HG02884 (cell line): ENCODE measurements at regions not wholly inside any gene's neighbourhood (a gene's known extent, or its start where the extent isn't known, plus 50 kb on each side); places are given as distances from the start of the nearest gene placed in this dataset.
A peak's percentile ranks its signal among the peaks of the same experiment; 100 is the strongest.
"Not testable (repeated sequence)": the region's sequence is repeated elsewhere in the genome, so short reads cannot be mapped to it uniquely, and the experiment has no call there.

ENCODE experiments used
- ATAC-seq: cut with Tn5 transposase; IDR thresholded peaks from one replicate; pipeline ENCODE4 v1.9.1; 2021; ENCODE audit warnings: mild to moderate bottlenecking, moderate library complexity; ENCODE audit not compliant: unreplicated experiment

DNA sequence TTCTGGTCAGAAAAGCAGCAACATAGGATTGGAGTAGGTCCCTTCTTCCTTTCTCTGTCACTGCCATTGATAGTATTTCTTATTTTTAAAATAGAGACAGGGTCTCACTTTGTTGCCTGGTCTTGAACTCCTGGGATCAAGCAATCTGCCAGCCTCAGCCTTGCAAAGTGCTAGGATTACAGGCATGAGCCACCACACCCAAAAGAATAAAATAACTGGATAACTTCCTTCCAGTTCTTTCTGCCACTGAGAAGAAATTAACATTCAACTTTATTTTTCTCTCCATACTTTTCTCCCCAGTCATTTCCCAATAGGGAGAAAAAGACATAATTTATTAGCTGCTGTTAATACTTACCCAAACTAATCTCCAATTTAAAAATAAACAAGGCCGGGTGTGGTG lies 91.9 kb upstream of the MED13 start:
- no peak for ATAC-seq

DNA sequence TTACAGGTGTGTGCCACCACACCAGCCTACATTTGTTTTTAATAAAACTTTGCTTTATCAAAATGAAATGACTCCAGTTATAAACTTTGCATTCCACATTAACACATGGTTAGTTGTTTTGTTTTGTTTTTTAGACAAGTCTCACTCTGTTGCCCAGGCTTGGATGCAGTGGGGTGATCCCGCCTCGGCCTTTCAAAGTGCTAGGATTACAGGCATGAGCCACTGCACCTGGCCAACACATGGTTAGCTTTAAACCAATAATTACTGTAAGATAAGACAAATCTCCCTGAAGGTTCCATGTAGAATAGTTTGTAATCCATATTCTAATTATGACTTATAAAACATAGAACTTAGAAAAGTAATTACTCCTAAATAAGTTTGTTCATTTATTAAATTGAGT lies 89.8 kb upstream of the MED13 start:
- no peak for ATAC-seq

DNA sequence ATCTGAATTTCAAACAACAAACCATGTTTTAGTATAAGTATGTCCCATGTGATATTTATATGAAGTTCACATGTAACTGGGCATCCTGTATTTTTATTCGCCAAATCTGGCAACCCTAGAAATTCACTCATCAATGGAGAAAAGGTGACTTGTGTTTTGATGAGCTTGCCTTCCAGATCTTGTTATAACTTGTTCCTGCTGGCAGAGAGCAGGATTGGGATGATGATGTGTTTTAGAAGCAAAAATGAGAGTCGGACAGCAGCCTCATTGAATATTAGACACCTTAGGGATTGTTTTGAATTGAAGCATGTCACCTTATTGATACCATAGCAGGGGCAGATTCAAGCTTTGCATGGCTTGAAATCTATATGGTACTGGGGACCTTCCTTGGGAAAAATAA lies 85.4 kb upstream of the MED13 start:
- ATAC-seq = no peak

DNA sequence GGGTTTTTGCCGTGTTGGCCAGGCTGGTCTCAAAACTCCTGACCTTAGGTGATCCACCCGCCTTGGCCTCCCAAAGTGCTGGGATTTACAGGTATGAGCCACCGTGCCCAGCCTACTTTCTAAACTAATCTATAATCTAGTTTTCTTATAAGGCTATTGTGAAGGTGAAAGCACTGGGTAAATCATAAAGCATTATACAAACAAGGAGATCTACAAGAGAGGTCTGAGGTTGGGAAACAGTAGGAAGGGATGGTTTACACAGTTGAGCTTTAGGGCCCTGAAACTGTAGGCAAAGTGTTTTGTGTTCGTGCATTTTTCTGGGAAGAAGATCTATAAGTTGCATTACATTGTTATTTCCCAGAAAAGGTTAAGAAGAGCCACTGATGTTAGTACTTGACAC lies 84.9 kb upstream of the MED13 start:
- ATAC-seq = no peak

DNA sequence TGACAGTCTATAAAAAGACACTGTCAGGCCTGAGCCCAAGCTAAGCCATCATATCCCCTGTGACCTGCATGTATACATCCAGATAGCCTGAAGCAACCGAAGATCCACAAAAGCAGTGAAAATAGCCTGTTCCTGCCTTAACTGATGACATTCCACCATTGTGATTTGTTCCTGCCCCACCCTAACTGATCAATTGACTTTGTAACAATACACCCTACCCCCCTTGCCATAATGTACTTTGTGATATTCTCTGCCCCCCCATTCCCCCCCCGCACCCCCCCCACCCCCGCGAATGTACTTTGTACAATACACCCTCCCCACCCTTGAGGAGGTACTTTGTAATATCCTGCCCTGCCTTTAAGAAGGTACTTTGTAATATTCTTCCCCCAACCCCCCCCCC lies 82.2 kb upstream of the MED13 start:
- ATAC-seq = no peak

DNA sequence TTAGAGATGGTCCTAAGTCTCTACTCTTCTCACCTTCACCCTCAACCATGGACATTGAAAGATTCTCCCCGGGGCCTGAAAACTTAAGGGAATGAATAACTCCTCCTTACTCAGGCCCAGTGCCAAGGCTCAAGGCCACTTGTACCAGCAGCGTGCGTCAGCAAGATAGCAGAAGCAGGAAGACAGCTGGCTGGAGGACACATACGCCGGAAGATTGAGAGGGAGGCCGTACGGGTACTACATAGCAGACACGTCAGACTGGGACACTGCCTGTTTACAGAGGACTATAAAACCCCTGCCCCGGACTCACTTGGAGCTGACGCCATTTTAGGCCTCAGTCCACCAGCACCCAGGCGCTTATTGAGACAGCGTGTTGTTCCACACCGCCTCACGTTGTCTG lies 75.8 kb upstream of the MED13 start:
- ATAC-seq = no peak

DNA sequence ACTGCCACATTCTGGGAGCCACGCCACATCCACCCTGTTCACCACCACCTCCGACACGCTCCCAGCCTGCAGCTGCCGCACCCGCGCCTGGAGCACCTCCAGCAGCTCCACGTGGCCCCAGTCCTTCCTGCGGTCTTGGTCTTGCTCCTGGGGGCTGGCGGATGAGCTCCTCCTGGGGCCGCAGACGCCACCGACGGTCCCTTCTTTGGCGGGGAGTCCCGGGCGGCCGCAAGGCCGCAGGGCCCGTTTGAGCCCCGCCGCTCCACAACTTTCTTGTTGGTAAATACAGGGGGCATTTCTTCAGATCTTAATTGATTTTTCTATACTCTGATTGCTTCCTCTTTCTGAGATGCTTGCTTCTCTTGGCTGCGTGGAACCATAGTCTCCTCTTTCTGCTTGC lies 75.3 kb upstream of the MED13 start:
- no peak for ATAC-seq

DNA sequence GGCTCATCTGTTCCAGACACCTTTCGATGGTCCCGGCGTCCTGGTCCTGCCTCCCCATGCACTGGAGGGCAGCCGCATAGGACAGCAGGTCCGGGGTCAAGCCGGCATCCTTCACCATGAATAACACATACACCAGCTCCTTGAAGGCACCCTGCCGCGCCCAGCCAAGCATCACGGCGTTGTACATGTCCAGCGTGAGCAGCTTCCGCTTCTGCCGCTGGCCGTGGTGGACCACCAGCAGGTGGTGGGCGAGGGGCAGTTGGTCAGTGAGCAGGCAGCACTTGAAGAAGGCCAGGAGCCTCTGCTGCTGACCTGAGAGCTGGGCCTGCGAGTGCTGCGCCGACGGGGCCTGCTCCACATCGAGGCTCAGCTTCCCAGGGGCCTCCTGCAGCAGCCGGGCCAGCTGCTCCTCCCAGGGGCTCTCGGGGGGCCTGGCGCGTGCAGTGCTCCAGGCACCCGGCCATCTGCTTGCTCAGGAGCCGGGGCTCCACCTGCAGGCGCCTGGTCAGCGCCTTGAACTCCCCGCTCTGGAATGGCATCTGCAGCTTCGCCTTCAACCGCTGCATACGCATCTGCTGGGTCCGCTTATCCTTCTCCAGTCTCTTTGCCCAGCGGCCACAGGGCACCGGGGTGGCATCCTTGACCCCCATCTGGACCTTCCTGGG lies 74.7 kb upstream of the MED13 start:
- not testable (repeated sequence) for ATAC-seq

DNA sequence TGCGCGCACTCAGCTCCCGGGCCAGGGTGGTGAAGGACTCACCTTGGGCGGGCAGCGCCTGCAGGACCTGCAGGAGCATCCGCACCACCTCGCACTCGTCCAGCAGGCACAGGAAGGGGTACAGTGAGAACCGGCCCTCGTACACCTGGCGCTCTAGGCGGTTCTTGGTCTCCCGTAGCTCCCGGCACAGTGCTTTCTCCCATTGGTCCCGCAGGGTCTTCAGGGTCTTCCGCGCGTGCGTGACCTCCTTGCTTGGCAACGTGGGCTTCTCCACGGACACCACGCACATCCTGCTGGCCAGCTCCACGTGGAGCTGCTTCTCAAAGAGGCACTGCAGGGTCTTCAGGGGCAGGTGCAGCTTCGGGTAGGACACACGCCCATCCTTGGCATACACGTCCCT lies 74.1 kb upstream of the MED13 start:
- no peak for ATAC-seq

DNA sequence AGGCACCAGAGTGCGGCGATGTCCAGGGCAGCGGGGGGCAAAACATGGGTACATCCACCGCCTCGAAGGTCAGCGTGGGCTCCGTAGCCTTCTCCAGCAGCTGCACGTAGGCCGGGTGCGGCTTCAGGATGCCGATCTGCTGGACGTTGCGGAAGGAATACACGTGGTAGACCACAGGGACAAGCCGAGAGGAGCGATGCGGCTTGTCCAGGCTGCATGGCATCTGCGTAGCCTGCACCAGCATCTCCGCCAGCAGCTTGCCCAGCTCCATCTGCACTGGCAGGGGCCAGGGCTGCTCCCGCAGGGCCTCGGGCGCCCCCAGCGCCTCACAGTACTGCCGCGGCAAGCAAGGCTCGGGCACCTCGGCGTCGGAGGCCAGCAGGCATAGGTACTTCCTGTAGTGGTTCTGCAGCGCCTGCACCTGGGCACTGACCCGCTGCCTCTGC lies 73.6 kb upstream of the MED13 start:
- not testable (repeated sequence) for ATAC-seq

DNA sequence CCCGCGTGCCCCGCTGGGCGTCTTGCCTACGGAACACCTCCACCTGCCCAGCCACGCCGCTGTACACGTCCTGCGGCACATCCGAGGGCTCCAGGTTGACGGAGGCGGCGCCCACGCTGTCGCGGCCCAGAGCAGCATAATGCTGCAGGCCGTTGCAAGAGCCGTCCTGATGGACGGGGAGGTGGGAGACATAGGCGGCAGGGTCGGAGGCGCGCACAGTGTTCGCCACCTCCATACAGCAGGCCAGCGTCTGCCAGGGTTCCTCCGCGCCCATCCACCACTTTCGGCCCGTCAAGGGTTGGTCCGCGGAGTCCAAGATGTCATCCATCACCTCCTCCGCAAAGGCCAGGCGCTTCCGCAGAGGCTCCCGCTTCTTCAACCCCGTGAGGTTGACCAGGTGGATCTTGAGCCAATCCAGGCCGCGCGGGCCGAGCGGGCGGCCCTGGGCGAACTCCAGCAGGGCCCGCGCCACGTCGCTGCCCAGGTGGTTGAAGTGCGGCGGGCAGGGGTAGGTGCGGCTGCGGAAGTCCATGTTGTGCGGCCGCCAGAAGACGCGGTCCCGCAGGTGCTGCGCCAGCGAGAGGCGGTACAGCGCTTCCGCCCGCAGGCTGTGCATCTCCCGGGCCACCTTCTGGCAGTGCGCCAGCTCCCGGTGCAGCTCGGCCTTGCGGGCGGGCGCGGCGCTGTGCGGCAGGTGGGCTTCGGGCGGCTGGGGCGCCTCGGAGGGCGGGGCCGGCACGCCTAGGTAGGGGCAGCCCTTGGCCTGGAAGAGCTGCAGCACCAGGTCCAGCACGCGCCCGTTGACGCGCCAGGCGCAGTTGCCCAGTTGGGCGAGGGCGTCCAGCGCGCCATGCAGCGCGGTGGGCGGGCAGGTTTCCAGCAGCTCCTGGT lies 72.9 kb upstream of the MED13 start:
- not testable (repeated sequence) for ATAC-seq

DNA sequence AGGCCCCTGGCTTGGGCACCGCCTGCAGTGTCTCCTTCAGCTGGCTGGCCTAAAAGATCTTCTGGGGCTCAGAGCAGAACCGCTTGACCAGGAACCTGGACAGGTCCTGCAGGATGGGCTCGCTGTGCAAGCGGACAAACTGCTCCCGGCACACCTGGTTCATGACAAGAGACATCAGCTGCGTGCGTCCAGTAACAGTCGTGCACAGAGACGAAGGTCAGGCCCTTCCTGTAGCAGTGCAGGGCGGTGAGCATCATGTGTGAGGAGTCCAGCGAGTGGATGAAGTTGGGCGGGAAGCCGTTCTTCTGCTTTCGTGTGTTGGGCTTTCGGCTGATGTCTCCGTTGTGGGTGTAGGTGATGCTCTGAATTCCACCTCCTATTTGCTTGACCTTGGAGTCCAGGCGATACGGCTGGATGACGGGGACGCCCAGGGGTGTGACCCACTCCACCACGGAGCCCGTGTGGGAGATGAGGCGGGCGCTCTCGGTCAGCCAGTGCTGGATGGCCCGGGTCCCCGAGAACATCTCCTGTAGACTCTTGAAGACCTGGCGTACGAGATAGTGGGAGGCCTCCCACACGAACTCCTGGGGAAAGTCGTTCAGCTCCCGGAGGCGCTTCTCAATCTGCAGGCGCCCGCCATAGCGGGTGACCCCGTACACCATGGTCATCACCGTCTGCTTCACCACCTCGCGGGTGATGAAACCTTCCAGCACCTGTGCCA lies 72.1 kb upstream of the MED13 start:
- not testable (repeated sequence) for ATAC-seq

DNA sequence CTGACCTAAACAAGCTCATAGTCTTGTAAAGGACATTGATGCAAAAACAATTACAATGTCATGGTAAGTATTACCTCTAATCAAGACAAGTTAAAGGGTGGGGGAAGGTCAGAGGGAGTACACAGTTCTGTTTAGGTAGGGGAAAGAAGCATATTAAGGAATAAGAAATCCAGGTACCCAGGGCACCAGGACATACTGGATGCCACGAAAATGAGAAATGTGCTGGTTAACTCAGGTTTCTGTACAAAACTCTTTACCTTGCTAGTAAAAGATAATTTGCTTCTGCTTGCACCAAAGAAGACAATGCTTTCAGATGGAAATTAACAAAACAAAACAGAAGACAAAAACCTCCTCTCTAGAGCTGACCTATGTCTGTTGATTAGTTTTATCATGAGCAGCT lies 70.7 kb upstream of the MED13 start:
- no peak for ATAC-seq

DNA sequence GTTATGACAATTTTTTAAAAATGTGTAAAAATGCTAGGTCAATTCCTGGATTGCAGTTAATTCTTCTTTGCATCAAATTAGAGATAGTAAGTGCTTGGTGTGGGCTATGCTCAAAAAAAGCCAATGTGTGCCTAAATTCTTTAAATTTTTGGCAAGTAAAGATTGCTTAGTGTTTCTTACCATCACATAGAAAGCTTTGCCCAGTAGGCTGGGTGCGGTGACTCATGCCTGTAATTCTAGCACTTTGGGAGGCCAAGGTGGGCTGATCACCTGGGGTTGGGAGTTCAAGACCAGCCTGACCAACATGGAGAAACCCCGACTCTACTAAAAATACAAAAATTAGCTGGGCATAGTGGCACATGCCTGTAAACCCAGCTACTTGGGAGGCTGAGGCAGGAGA lies 70.0 kb upstream of the MED13 start:
- not testable (repeated sequence) for ATAC-seq

DNA sequence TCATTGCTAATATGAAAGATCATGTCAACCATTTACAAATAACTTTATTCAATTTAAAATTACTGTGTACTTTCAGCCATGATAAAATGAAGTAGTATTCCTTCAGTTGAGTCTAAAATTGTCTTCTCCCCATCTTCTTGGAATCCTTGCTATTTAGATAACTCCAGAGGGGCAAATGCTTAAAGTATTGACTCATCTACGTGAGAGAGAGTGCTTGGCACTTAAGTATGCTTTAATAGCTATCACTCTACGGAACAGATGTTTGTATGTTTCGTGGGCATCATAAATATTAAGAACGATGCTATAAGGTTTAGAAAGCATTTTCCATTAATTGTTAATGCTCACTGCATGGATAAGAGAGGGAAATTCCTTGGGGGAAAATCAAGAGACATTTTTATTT lies 69.3 kb upstream of the MED13 start:
- ATAC-seq = no peak

DNA sequence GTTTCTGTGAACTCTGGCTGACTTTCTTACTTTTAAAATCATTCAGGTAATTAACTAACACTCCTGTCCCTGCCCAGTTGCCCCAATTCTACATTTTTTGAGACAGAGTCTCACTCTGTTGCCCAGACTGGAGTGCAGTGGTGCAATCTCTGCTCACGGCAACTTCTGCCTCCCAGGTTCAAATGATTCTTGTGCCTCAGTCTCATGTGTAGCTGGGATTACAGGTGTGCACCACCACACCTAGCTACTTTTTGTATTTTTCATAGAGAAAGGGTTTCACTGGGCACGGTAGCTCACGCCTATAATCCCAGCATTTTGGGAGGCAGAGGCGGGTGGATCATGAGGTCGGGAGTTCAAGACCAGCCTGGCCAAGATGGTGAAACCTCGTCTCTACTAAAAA lies 66.2 kb upstream of the MED13 start:
- not testable (repeated sequence) for ATAC-seq

DNA sequence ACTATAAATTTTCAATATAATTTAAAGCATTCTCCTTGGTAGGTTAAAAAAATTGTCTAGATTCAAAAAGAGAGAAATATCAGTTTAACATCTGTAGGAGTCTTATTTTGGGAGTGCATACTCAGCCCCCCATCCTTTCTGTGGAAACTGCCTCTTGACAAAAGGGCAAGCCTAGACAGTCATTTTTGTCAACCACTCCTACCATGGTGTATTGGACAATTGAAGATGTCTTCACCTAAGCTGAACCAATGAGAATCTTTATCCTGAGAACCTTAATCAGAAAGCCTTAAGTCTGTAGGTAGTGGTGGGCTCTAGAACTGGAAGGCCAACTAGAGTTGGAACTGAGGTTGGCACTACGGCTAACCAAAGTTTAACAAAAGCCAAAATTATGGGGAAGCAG lies 65.7 kb upstream of the MED13 start:
- no peak for ATAC-seq

DNA sequence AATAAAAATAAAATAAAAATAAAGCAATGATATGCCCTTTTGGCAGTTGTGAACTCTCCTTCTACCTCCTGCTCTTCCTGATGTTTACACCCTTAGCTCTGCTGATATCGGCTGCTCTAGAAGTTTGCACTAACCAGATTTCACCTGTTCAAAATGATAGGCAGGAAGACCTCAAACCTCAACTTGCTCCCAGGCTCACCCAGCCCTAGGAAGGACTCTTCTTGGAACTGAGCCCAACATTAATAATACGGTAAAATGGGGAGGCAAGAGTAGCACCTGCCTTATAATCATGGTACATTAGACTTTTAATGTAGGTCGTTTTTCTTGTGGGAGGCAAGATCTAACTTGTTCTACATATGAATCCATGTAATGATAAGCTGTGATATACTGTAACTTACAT lies 61.2 kb upstream of the MED13 start:
- ATAC-seq = no peak

DNA sequence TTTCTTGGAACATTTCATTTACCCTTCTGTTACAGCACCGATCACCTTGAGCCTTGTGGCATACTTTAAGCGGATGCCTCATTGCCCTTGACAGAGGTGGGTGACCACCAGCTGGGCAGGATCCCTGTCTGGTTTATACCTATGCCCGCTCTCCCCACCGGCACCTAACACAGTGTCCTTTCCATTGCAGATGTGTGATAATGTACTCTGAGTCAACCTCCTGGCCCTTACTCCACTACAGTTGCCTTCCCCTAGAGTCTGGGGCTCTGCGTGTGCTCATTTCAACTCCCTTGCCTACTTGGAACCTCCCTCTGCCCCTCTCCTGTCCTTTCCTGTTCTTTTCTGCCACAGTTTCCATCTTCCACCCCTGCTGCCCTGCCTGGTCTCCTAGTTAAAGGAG lies 60.2 kb upstream of the MED13 start:
- ATAC-seq = no peak

DNA sequence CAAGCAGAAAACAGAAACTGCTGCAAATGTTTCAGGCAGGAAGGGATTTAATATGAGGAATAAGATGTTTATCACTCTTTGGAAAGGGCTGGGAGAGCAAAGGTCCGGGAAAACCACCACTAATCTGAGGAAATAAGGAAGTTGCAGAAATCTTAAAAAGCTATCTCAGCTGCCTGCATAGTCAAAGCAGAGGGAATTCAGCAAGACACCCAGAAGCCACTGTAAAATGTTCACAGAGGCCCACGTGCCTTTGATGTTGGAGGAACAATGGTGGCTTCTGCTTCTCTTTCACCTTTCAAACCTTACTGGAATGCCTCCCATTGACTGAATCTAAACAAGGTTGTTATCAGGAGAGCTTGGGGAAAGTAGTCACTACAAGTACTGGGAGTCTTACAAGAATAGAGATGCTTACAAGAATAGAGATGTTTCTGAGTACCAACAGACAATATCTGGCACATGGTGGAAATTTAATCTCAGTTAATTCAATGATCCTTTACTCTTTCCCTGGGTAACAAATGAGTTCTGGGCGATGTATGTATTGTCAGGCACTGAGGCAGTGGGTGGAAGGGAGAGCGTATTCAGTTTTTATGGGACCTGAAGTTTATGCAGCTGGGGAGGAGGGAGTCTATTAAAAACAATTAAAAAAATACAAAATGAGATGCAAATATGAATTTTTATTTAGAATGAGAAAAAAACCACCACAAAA lies 56.1 kb upstream of the MED13 start:
- no peak for ATAC-seq

DNA sequence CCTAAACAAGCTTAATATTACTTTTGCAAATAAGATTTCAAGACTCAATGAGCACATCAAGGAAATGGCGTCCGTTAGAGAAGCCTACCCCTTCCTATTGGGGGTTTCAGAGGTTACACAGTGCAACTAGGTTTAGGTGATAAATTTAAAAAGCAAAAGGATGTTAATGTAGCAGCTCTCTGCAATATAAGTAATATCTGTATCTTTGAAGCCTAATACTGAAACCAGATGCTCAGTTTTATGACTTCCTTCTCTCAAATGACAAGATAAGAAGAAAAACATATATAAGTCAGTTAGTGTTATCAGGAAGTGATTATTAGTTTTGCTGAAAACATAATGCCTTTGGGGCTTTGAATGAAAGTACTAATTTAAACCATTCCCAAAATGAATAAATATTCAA lies 54.3 kb upstream of the MED13 start:
- ATAC-seq = peak; percentile 90
